ENCODE measurements at regions not wholly inside any gene's neighbourhood (a gene's known extent, or its start where the extent isn't known, plus 50 kb on each side); places are given as distances from the start of the nearest gene placed in this dataset.

- intact Hi-C loops (cut with DNase I; ENCODE audit: low total_unique reads) = no loop called here
- H3K9me3 ChIP-seq = no peaks in the 10 kb centered on the region
- 58 to 75% methylated on average over 5 of the region's 5 CpGs for WGBS, 2 donors
- no peaks in the 10 kb centered on the region for H3K36me3 ChIP-seq (ENCODE audit: low read depth, missing control alignments)
- no peak for DNase-seq
- H3K27ac ChIP-seq = no peak overlapping the region
- no peaks in the 10 kb centered on the region for H3K4me1 ChIP-seq
- no peaks in the 10 kb centered on the region for H3K27me3 ChIP-seq
- no peak for TF ChIP-seq CTCF (IDR thresholded peaks at IDR 0.05)
- no peak for TF ChIP-seq POLR2A (IDR thresholded peaks at IDR 0.05)
- no peak overlapping the region for H3K4me3 ChIP-seq
Measured at GRCh38 chr11:113546757-113547507, 71.7 kb upstream of the DRD2 start.

- H3K27ac ChIP-seq = no peak overlapping the region
- 94 to 96% methylated on average over 2 of the region's 2 CpGs for WGBS, 2 donors
- no peak for DNase-seq
- H3K4me1 ChIP-seq = no peaks in the 10 kb centered on the region
- H3K27me3 ChIP-seq = no peaks in the 10 kb centered on the region
- TF ChIP-seq POLR2A (IDR thresholded peaks at IDR 0.05) (no peak), CTCF (IDR thresholded peaks at IDR 0.05) (no peak)
- no peak overlapping the region for H3K4me3 ChIP-seq
- intact Hi-C loops (cut with DNase I; ENCODE audit: low total_unique reads) = no loop called here
- H3K9me3 ChIP-seq = no peaks in the 10 kb centered on the region
- H3K36me3 ChIP-seq (ENCODE audit: low read depth, missing control alignments) = no peaks in the 10 kb centered on the region
Measured at GRCh38 chr11:113542420-113542819, 67.2 kb upstream of the DRD2 start.

GRCh38 chr11:113540416-113541330 lies 65.5 kb upstream of the DRD2 start:
- no peak for TF ChIP-seq CTCF (IDR thresholded peaks at IDR 0.05)
- TF ChIP-seq POLR2A (IDR thresholded peaks at IDR 0.05) = no peak
- H3K36me3 ChIP-seq (ENCODE audit: low read depth, missing control alignments) = no peaks in the 10 kb centered on the region
- WGBS, 2 donors = 83 to 86% methylated on average over 8 of the region's 8 CpGs
- no peaks in the 10 kb centered on the region for H3K9me3 ChIP-seq
- H3K4me1 ChIP-seq = no peaks in the 10 kb centered on the region
- intact Hi-C loops (cut with DNase I; ENCODE audit: low total_unique reads) = no loop called here
- H3K27ac ChIP-seq = no peak overlapping the region
- H3K4me3 ChIP-seq = no peak overlapping the region
- no peak for DNase-seq
- H3K27me3 ChIP-seq = no peaks in the 10 kb centered on the region

GRCh38 chr11:113538451-113539412 lies 63.5 kb upstream of the DRD2 start:
- no peaks in the 10 kb centered on the region for H3K36me3 ChIP-seq (ENCODE audit: low read depth, missing control alignments)
- WGBS, 2 donors = 84 to 88% methylated on average over 6 of the region's 6 CpGs
- H3K4me3 ChIP-seq = no peak overlapping the region
- intact Hi-C loops (cut with DNase I; ENCODE audit: low total_unique reads) = no loop called here
- no peak for TF ChIP-seq CTCF (IDR thresholded peaks at IDR 0.05)
- no peak for TF ChIP-seq POLR2A (IDR thresholded peaks at IDR 0.05)
- H3K27ac ChIP-seq = no peak overlapping the region
- DNase-seq = no peak
- no peaks in the 10 kb centered on the region for H3K9me3 ChIP-seq
- no peaks in the 10 kb centered on the region for H3K27me3 ChIP-seq
- no peaks in the 10 kb centered on the region for H3K4me1 ChIP-seq
